ENCODE measurements at regions not wholly inside any gene's neighbourhood (a gene's known extent, or its start where the extent isn't known, plus 50 kb on each side); places are given as distances from the start of the nearest gene placed in this dataset.

GRCh38 chr1:84759756-84760155 is 69.5 kb upstream of the SSX2IP start:
- H3K79me2 ChIP-seq (ENCODE audit: control insufficient read depth, low read length): no peaks in the 10 kb centered on the region
- H3K4me3 ChIP-seq (ENCODE audit: low read length): no peak overlapping the region
- no peaks in the 10 kb centered on the region for H3K9me3 ChIP-seq (ENCODE audit: control insufficient read depth, insufficient read depth, low read length)
- no peaks in the 10 kb centered on the region for H3K9me2 ChIP-seq (replicated peaks; ENCODE audit: control insufficient read depth, low read length)
- peaks cover 6% of the 10 kb centered on the region for H3K4me1 ChIP-seq (ENCODE audit: control insufficient read depth, low read length)
- no peaks in the 10 kb centered on the region for H3F3A ChIP-seq (ENCODE audit: control insufficient read depth, insufficient read depth)
- H3K36me3 ChIP-seq (ENCODE audit: control insufficient read depth, low read length): no peaks in the 10 kb centered on the region
- H3K4me2 ChIP-seq (ENCODE audit: low read length): no peak overlapping the region
- peaks cover 13% of the 10 kb centered on the region for H3K27me3 ChIP-seq (ENCODE audit: control insufficient read depth, low read length)
- TF ChIP-seq EZH2phosphoT487 (IDR thresholded peaks at IDR 0.05; ENCODE audit: borderline replicate concordance, low read length) (no peak), CTCF (IDR thresholded peaks at IDR 0.05; ENCODE audit: low read depth, low read length, poor library complexity, severe bottlenecking) (no peak)
- H3K27ac ChIP-seq (ENCODE audit: low read depth, low read length): no peak overlapping the region
- no peaks in the 10 kb centered on the region for H4K20me1 ChIP-seq (ENCODE audit: control insufficient read depth, insufficient read depth, low read depth, low read length)

- Histone ChIP-seq H3F3A (ENCODE audit: control insufficient read depth, insufficient read depth) (no peaks in the 10 kb centered on the region), H3K4me1 (ENCODE audit: control insufficient read depth, low read length) (peaks cover 6% of the 10 kb centered on the region), H3K9me2 (replicated peaks; ENCODE audit: control insufficient read depth, low read length) (no peaks in the 10 kb centered on the region), H3K79me2 (ENCODE audit: control insufficient read depth, low read length) (no peaks in the 10 kb centered on the region), H3K9me3 (ENCODE audit: control insufficient read depth, insufficient read depth, low read length) (no peaks in the 10 kb centered on the region), H3K27ac (ENCODE audit: low read depth, low read length) (no peak overlapping the region), H3K27me3 (ENCODE audit: control insufficient read depth, low read length) (peaks cover 10% of the 10 kb centered on the region), H4K20me1 (ENCODE audit: control insufficient read depth, insufficient read depth, low read depth, low read length) (no peaks in the 10 kb centered on the region), H3K4me2 (ENCODE audit: low read length) (peak overlapping the region; percentile 45), H3K36me3 (ENCODE audit: control insufficient read depth, low read length) (no peaks in the 10 kb centered on the region), H3K4me3 (ENCODE audit: low read length) (no peak overlapping the region)
- TF ChIP-seq CTCF (IDR thresholded peaks at IDR 0.05; ENCODE audit: low read depth, low read length, poor library complexity, severe bottlenecking): no peak
- TF ChIP-seq EZH2phosphoT487 (IDR thresholded peaks at IDR 0.05; ENCODE audit: borderline replicate concordance, low read length): no peak
These were observed 68.8 kb upstream of the SSX2IP start for GRCh38 chr1:84758968-84759491.

GRCh38 chr1:84758476-84758875 is 68.2 kb upstream of the SSX2IP start:
- Histone ChIP-seq H3K4me3 (ENCODE audit: low read length) (no peak overlapping the region), H3K79me2 (ENCODE audit: control insufficient read depth, low read length) (no peaks in the 10 kb centered on the region), H3K9me2 (replicated peaks; ENCODE audit: control insufficient read depth, low read length) (no peaks in the 10 kb centered on the region), H3F3A (ENCODE audit: control insufficient read depth, insufficient read depth) (no peaks in the 10 kb centered on the region), H4K20me1 (ENCODE audit: control insufficient read depth, insufficient read depth, low read depth, low read length) (no peaks in the 10 kb centered on the region), H3K4me2 (ENCODE audit: low read length) (peak overlapping the region; percentile 45), H3K27me3 (ENCODE audit: control insufficient read depth, low read length) (peaks cover 10% of the 10 kb centered on the region), H3K36me3 (ENCODE audit: control insufficient read depth, low read length) (no peaks in the 10 kb centered on the region), H3K9me3 (ENCODE audit: control insufficient read depth, insufficient read depth, low read length) (no peaks in the 10 kb centered on the region), H3K4me1 (ENCODE audit: control insufficient read depth, low read length) (peaks cover 6% of the 10 kb centered on the region), H3K27ac (ENCODE audit: low read depth, low read length) (no peak overlapping the region)
- TF ChIP-seq EZH2phosphoT487 (IDR thresholded peaks at IDR 0.05; ENCODE audit: borderline replicate concordance, low read length) (no peak), CTCF (IDR thresholded peaks at IDR 0.05; ENCODE audit: low read depth, low read length, poor library complexity, severe bottlenecking) (no peak)
